DND-41 (cell line): ENCODE measurements at regions not wholly inside any gene's neighbourhood (a gene's known extent, or its start where the extent isn't known, plus 50 kb on each side); places are given as distances from the start of the nearest gene placed in this dataset.

Experiments used
- CTCF ChIP-seq: IDR thresholded peaks from 2 replicates; pipeline ENCODE4 v1.5.1; 2012; ENCODE audit warnings: borderline replicate concordance, low read length, moderate library complexity, mild to moderate bottlenecking; ENCODE audit not compliant: poor library complexity, severe bottlenecking; ENCODE audit errors: extremely low read depth
- EZH2 ChIP-seq: IDR thresholded peaks from 3 replicates; pipeline ENCODE4 v1.6.1; 2012; ENCODE audit warnings: borderline replicate concordance, low read depth, mild to moderate bottlenecking, moderate library complexity, low read length, inconsistent platforms; ENCODE audit not compliant: severe bottlenecking

- TF ChIP-seq CTCF, result no peak
- no peak for TF ChIP-seq EZH2
These were observed 1366.3 kb downstream of the OLFM4 start for GRCh38 chr13:54394908-54395307.
